H4 (cell line): ENCODE measurements at regions not wholly inside any gene's neighbourhood (a gene's known extent, or its start where the extent isn't known, plus 50 kb on each side); places are given as distances from the start of the nearest gene placed in this dataset.
"Not testable (repeated sequence)": the region's sequence is repeated elsewhere in the genome, so short reads cannot be mapped to it uniquely, and the experiment has no call there.

Experiments
- DNase-seq: peaks from one replicate; pipeline ENCODE4 v3.0.0-alpha.2; 2015; ENCODE audit warnings: low spot score

DNA sequence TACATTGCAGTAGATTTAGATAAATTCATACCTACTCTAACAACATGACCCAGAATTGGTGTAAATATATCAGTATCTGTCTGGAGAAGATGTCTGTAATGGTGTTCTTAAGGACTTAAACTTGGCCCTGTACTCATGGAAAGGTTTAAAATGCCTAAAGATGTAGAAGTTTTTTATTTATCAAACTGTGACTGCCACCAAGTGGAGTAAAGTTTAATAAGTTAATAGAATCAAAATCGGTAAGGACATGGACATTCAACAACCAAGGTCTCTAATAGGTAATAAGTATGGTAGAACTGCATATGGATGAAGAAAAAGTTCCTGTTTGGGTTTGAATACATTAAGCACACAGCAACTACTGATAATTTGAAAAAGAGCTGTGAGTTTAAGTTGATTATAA lies 474.0 kb upstream of the NDST3 start:
- peak; percentile 34 for DNase-seq

DNA sequence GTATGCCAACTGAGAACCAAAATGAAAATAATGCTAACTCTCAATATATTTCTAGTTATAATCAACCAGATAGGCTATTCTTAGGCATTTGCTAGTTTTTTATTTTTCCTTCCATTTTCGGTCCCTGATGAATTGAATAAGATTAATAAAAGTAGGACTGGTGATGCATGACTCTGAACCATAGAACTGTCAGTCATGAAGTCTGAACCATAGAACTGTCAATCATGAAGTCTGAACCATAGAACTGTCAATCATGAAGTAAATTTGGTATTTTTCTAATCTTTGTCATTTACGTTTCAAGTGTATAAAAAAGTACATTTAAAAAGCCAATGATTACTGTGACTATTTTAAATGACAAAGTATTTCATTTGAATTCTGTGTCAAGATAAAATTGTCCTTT lies 460.2 kb upstream of the NDST3 start:
- no peak for DNase-seq

DNA sequence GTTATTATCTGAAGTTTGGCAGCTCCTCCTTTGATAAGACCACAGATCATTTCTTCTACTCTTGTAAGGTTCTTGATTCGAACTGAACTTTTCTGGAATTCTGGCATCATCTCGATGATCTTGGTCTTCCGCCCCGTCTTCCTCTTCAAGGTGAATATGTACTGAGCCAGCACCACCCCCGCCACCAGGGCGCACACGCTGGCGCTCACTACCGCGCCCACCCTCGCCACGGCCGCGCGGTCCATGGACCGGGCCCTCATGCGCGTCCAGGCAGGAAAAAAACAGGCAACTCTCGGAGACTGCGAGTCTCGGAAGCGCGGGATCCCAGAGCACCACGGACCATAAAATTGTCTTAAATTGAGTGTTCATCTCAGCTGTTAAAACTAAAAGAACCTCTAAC lies 458.4 kb upstream of the NDST3 start:
- DNase-seq: no peak

DNA sequence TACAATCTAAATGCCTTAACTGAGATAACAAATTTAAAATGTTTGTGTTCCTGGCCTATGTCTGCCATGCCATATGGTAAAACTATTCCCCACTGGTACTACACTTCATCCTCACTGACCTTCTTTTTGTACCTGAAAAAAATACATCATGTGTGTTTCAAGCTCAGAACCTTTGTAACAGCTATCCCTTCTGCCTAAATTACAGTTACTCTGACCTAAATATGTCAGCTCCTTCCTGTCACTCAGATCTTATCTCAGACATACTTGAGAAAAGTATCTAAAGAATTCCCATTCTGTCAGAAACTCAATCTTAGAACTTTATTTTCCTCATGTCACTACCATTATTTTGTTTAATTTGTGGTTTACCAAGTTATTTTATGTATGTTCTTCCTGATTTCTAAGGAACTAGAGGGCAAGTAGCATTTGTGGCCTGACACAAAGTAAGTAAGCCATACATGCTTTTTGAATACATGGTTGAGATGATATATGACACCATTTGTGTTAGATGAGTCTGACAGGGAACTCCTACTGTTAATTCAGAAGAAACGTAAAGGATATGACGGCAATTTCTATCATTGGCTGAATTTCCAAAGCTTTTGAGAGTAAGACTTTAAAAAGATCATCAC lies 456.5 kb upstream of the NDST3 start:
- DNase-seq: no peak

DNA sequence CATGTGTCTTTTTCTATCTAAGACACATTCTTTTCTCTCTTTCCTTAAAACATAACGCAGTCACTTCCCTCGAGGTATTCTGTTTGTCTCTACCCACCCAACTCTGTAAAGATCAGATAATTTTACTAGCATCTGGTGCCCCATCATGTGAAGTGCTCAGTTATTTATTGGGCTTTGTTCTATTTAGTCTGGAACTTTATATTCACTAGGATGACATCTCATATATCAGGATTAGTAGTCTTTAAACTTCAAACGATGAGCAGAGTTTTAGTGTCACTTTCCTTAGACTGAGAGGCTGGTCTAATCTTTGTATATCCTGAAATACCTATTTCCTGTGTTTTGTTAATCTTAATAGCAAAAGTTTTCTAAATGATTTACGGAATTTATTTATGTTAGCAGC lies 445.5 kb upstream of the NDST3 start:
- no peak for DNase-seq

DNA sequence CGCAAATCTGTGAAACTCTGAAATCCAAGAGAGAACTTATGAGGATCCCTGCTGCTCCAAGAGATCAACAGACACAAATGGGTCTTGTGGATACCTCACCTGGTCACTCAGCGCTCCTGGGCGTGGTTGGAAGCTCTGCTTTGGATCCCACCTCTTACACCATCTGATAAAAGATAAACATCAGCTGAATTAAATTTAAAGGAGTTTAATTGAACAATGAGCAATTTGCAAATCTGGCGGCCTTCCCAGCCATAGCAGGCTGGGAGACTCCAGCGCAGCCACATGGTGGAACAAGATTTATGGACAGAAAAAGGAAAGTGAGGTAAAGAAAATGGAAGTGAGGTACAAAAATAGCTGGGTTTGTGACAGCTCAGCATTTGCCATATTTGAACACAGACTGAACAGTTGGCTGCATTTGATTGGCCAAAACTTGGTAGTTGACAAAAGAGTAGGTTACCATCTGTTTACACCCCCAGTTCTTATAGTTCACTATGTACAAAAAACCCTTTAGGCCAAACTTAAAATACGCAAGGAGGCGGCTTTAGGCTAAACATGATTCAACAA lies 437.3 kb upstream of the NDST3 start:
- DNase-seq: no peak

DNA sequence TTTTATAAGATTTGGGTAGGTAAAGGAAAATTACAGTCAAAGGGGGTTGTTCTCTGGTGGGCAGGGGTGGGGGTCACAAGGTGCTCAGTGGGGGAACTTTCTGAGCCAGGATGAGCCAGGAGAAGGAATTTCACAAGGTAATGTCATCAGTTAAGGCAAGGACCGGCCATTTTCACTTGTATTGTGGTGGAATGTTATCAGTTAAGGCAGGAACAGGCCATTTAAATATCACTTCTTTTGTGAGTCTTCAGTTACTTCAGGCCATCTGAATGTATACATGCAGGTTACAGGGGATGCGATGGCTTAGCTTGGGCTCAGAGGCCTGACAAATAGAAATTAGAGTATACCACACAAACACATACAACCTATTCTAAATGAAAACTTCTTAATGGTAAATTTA lies 434.9 kb upstream of the NDST3 start:
- DNase-seq: not testable (repeated sequence)

DNA sequence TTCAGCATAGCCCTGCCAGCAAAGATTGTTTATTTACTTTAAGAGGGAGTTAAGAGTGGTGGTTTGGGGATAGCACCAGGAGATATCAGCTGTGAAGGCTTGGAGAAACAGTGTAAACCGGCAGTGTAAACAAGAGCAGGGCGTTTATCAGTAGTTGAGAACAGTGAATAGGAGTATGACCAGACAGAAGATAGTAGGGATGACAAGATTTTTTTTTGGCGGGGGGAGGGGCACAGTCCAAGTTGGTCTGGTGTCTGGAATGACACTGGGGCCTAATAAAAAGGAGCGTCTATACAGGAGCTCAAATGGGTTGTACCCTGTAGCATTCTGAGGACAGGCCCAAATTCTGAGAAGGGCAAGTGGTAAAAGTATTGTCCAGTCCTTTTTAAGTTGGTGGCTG lies 433.4 kb upstream of the NDST3 start:
- DNase-seq: not testable (repeated sequence)

DNA sequence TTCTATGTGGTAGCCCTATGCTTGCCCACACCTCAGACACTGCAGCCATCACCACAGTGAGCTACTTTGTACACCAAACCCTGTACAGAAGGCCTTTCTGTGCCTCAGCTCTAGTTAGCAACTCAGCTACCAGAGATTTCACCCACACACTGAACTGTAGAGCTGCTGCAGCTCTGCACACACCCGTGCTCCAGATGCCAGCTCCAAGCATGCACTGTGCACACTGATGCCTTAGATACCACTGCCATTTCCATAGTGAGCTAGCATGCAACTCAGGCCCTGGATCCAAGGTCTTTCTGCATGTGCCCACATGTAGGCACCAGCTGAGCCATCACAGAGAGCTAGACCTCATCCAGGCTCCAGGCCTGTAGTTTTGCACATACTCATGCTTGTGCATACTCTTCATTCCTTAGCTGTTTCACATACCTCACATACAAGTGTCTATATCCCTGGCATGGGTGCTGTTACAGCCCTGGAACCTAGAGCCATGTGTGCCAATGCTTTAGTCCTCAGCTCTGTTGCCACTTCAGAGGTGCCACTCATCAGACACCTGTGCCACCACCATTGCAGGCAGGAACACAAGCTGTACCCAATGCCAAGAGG lies 423.5 kb upstream of the NDST3 start:
- no peak for DNase-seq

DNA sequence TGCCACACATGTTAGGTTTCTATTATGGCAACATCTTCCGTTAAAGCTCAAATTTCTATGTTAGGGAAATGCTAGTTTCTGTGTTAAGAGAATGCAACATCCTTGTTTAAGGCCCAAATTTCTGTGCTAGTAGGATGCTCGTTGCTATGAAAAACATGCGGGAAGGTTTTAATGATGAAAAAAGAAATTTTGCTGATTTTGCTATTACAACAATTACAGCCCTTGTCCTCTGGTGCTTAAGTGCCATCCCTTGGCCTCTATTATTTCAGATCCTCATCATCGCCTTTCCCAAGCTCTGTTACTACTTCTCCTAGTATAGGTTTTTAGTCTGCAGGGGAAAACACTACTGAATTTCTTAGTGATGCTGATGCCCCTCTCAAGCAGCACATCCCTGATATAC lies 412.6 kb upstream of the NDST3 start:
- DNase-seq: no peak

DNA sequence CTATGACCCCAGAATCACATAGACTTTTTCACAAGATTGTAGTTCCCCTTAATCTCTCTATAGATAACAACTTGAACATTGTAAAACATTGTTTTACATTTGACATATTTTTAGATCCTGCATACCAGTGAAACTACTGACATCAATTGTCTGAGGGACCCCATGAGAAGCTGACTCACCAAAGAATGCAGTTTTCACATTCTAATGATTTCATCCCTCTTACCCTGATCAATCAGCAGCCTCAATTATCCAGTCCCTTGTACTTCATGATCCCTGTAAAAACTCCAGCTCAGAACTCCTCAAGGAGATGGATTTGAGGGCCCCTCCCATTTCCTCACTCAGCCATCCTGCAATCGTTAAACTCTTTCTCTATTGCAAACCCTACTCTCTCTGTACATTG lies 411.0 kb upstream of the NDST3 start:
- no peak for DNase-seq

DNA sequence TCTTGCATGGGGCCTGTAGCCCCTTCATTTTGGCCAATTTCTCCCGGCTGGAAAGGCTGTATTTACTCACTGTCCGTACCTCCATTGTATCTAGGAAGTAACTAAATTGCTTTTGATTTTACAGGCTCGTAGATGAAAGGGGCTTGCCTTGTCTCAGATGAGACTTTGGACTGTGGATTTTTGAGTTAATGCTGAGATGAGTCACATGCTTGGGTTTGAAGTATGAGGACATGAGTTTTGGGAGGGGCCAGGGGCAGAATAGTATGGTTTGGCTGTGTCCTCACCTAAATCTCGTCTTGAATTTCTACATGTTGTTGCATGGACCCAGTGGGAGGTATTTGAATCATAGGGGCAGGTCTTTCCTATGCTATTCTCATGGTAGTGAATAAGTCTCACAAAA lies 407.6 kb upstream of the NDST3 start:
- no peak for DNase-seq

DNA sequence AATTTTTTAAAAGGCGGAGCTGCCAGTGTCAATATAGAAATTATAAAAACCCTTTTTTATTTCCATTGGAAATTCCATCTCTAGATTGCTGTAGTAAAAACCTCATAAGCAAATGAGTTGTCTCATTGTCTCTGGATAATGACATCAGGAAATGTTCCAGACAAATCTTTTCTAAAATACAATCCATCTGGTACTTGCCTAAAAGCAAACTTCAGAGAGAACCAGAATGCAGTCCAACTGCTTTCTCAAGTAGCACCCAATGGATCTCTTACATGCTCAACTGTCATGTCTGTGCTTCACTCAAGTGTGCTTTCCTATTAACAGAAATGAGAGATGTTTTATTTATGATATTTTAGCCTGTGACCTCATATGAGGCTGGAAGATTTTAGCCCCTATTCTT lies 399.6 kb upstream of the NDST3 start:
- DNase-seq: no peak

DNA sequence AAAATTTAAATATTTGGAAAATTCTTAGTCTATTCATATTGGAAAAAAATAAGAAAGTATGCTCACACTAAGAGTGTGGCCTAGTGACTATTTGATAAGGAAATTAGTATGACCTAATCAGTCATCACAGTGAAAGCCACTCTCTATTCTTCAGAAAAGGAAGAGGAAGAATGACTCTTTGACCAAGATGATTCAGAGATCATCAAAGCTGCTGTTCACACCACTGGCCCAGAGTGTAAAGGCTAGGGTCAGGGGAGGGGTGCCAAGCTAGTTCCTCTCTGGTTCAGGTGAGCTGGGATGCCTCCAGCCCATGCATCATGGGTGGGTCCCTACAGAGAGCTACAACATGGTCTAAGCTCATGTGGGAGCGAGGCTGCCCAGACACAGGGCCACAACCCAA lies 396.9 kb upstream of the NDST3 start:
- no peak for DNase-seq

DNA sequence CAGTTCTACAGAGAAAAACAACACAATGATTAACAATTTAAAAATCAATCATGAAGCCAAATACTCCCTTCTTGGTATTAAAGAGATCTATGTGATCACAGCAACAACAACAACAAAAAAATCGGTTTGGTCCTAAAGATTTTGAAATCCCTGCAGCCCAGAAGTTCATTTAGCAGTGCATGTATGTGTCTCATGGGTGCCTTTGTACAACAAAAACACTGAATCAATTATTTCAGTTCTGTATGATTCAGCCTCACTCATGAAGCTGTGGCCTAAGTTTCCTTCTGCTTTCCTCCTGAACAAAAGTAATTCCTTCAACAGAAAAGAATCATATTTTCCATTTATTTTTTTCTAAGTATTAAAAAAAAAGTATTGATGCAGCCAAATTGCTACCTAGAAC lies 393.4 kb upstream of the NDST3 start:
- DNase-seq: no peak

DNA sequence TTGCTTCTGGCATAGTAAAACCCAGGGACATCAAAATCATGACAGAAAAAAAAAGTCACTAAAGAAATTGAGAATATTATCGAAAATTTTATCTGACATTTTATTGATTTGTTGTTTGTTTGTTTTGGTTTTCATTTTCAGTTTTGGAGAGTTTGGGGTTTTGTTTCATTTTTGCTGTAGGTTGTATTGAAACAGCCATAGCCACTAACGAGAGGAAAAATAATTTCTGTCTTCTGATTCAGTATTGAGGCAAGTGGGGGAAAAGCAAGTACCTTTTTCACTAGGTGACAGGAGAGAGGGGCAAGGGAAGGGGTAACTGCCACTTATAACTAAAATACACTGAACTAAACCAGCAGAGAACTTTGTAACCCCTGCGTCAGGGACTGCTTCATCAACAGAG lies 392.8 kb upstream of the NDST3 start:
- DNase-seq: no peak

DNA sequence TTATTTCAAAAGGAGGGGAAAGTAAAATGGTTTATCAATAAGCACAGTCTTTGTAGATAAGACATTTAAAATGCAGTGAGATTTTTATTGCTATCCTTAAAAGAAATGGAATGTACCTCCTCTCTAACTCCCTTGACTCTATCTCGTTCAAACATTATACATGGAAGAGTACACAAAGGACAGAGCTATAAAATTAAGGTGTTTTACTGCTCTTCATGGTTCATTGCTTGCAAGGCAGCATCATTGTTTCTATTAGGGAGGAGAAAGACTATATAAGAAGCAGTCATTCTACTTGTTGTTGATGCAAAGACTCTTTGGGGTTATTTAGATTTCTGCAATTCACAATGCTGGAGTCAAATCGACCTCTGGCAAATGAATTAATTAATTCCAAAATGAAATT lies 380.2 kb upstream of the NDST3 start:
- no peak for DNase-seq

DNA sequence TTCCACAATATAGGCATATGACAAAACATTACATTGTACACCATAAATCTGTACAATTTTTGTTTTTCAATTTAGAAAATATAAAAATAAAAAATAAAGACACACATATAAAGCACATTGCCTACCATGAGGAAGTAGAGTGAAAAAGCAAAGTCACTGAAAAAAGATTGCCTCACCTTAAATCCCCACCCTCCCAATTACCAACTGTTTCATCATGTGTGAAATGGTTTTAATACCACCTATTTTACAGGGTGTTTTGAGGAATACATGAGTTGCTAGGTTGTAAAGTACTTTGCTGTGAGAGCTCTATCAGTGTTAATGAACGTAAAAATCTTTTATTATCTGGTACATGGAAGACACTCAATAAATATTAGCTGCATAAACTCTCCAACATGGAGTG lies 373.6 kb upstream of the NDST3 start:
- no peak for DNase-seq

DNA sequence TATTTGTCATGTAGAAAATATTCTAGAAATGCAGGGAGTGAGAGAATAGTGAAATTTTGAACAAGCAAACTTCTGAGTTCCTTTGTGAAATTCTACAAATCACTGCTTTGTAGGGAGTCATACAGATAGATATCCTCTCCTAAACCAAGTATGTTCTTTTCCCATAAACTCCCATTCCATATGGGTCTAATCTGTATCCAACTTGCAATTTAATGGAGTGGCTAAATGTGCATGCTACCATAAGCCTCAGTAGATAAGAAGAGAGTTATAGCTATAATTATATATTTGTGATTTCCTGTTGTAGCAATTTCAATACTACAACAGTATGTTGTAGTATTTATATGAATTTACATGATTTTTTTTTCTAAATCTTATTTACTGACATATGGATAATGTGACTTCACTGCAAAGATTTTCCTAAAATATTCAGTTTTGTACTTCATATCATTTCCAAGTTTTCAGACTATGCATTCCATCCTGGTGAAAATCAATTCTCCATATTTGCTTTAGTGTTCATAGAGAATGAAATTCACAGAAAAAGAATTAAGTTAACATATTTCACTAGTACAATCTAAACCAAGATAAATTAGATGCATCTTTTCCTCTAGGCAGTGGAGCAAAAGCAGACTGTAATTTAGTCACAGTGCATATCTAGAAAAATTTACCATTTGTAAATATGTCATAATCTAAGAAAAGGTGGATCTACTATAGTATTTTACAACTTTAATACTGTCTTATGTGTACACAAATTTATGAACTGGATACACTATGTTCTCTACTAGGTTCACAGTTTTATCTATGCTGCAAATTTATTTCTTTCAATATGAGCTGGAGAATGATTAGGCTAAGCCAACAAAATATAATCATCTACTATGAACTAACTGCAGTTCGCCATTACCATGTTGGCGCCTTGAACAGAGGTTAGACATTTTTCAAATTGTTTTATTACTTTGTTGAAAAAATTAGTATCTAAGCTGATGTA lies 372.9 kb upstream of the NDST3 start:
- no peak for DNase-seq

DNA sequence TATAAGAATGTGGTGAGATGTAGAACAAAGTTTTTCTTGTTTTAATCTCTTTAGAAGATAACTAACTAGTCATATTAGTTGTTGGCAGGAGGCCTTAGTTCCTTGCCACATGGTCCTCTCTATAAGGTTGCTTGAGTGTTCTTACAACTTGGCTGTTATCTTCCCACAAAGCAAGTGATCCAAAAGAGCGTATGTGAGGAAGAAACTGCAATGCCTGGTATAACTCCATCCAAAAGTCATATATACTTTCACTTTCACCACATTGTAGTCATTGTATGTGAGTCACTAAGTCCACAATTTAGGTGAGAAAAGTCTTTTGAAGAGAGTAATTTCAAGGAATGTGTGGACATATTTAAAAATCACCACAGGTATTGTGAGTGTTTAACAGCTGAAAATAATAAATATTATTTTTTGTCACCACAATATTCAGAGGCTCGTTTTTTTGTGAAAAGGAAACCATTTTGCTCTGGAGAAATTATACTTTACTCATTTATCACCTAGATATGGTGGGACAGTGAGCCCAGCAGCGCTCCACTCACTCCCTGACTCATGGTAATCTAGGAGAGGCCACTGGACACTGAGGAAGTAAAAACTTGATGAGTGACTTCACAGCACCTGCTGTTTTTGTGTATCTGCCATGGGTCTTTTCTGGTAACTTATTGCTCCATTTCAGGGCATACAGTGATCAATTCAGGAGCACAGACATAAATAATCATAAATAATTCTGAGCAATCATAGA lies 369.4 kb upstream of the NDST3 start:
- DNase-seq: peak; percentile 6

DNA sequence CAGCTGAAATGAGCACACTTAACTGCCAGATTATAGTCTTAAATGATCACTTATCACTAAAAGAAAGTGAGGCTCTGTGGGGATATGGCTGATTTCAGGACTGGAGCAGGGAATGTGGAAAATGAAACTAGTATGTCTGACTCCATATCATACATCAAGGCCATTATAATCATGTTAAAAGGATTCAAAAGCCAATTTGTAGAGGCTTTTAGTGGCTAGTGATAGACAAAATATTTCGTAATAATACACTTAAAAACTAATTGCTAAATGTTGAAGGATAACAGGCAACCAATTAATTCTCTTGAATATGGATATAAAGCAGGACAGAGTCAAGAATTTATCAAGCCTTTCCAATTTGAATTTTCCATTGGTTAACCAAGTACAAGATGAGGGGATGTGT lies 358.1 kb upstream of the NDST3 start:
- no peak for DNase-seq

DNA sequence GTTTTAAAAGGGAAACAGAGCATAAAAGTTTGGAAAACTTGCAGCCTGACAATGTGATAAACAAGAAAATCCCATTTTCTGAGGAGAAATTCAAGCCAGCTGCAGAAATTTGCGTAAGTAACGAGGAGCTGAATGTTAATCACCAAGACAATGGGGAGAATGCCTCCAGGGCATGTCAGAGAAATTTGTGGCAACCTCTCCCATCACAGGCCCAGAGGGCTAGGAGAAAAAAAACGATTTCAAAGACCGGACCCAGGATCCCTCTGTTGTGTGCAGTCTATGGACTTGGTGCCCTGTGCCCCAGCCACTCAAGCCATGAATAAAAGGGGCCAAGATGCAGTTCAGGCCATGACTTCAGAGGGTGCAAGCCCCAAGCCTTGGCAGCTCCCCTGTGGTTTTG lies 355.4 kb upstream of the NDST3 start:
- DNase-seq: no peak
